Caki2 (cell line): ENCODE measurements at regions not wholly inside any gene's neighbourhood (a gene's known extent, or its start where the extent isn't known, plus 50 kb on each side); places are given as distances from the start of the nearest gene placed in this dataset.
"Not testable (repeated sequence)": the region's sequence is repeated elsewhere in the genome, so short reads cannot be mapped to it uniquely, and the experiment has no call there.

Experiments used
- DNase-seq: peaks from one replicate; pipeline ENCODE4 v3.0.0-alpha.2; 2015; ENCODE audit warnings: low read depth
- in situ Hi-C: cut with HindIII; loops from 2 replicates; pipeline ENCODE4 v1.10.0; 2016; ENCODE audit warnings: low sequenced_read_pairs, low pct_unique_long_range_greater_than_20kb, mixed read lengths

DNA sequence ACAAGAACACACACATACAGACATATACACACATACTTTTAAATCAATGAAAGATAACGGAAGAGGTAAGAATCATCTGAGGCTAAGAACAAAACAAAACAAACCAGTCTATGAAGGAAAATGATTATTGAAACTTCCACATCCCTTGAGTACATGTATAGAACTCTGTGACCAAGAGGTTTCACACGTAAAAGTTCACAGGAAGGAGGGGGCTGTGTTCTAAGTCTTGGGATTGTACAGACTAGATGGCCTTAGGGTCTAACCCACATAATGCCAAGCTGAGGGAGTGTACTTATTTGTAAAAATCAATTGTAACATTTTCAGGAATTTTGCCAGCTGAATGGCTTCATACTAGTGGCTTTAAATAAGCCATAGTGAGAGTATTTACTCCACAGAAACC is 144.4 kb upstream of the IFNE start:
- in situ Hi-C loops = no loop called here
- no peak for DNase-seq

DNA sequence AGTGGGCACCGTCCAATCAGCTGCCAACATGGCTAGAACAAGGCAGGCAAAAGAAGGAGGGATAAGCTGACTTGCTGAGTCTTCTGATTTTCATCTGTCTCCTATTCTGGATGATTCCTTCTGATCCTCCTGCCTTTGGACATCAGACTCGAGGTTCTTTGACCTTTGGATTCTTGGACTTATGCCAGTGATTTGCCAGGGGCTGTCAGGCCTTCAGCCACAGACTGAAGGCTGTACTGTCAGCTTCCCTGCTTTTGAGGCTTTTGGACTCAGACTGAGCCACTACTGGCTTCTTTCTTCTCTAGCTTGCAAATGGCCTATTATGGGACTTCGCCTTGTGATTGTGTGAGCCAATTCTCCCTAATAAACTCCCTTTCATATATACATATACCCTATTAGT is 146.8 kb upstream of the IFNE start:
- DNase-seq, in situ Hi-C loops: not testable (repeated sequence)

DNA sequence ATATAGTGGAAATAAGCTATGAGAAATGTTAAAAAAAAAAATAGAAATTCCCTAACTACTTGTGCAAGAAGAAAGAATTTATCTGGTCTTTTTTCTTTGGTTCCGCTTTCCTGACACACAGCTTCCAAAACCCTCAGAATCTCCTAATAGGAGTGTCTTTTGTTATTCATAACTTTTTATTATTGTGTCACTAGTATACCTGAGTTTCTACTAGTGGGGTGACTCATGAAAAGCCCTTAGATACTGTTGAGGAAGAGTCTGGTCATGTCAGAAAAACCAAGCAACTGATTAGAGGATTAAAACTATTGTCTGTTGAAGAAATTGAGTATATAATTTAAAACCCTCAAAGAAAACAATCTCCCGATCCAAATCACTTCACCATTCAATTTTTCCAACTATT is 152.8 kb upstream of the IFNE start:
- in situ Hi-C loops = no loop called here
- DNase-seq = no peak

DNA sequence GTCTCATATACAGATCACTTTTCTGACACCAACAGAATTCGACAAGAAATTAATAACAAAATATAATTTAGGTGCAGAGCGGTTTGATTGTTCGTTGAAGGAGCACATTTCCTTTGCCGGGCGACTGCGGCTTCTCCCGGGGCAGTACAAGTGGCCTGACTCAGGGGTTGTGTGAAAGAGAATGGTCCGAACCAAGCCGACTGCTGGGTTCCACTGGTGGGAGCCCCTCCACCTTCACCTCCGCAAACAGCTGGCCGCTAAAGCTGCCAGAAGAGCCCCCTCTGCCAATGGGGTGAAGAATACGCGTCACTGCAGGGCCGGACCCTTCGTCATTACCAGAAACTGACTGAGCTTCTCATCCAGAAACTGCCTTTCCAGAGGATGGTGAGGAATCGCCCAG is 156.0 kb upstream of the IFNE start:
- in situ Hi-C loops = no loop called here
- no peak for DNase-seq

DNA sequence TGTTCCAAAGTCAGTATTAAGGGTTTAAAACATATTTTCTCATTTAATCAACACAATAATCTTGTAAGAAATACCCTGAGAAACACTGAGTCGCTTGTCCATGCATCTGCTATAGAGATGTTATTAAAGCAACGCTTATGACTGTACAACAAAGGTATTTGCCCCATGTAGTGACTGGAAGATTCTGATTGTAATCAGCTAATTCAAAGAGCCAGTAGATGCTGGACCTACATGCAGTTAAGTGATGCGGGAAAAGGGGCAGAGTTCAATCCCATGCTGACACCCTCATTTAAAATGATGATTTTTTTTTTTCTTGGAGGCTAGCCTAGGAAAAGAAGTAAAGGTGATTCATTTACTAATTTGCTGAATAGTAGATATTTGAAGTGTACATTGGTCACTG is 149.3 kb upstream of the MTAP start:
- in situ Hi-C loops = no loop called here
- no peak for DNase-seq

DNA sequence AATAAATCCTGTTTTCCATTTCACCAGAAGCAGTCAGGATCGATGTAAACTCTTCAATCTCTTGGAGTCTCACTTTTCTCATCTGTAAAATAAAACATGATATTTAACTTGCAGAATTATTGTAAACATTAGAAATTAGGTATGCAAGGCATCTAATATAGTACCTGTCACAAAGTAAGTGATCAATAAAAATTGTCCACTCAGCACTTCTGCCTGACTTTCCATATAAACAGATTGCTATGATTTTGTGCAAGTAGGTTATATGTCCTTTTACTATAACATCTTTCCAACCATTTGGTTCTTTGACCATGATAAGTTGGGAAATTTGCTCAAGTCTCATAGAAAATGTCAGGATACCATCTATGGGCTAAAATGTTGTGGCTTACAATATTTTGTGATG is 148.8 kb upstream of the MTAP start:
- in situ Hi-C loops = no loop called here
- no peak for DNase-seq

DNA sequence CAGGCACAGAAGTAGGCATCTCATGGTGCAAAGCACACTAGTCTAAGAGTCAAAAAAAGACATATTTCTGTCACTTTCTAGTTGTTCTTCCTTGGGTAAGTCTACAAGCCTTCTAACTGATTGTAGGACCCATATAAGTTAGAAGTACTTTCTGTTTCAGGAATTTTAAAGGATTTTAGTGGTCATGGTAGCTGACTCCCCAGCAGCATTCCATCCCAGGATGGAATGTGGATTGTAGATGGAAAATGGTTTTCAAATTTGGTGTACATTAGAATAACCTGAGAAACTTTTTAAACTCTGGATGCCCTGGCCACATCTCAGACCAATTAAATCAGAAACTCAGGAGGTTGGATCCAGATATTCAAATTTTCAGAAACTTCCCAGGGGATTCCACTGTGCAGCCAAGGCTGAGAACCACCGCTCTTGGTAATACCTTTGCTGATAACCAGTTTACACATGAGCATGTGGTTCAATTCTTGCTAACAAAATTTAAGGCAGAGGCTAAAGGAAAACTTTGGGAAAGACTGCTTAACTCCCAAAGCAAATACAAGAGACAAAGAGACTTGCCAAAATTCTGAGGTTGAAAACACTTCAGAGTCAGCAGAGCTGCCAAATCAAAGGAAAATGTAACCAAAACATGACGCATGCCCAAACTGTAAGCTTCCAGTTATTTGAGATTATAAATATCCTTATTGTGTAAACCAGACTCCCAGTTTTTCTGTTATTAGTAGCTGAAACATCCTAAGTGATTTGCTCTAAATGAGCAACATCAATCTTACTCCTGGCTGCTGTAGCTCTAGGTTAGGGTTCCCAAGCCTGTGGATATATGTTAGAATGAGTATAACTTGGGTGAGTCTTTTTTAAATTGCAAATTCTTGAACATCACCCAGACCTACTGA is 145.4 kb upstream of the MTAP start:
- DNase-seq = no peak
- in situ Hi-C loops = no loop called here

DNA sequence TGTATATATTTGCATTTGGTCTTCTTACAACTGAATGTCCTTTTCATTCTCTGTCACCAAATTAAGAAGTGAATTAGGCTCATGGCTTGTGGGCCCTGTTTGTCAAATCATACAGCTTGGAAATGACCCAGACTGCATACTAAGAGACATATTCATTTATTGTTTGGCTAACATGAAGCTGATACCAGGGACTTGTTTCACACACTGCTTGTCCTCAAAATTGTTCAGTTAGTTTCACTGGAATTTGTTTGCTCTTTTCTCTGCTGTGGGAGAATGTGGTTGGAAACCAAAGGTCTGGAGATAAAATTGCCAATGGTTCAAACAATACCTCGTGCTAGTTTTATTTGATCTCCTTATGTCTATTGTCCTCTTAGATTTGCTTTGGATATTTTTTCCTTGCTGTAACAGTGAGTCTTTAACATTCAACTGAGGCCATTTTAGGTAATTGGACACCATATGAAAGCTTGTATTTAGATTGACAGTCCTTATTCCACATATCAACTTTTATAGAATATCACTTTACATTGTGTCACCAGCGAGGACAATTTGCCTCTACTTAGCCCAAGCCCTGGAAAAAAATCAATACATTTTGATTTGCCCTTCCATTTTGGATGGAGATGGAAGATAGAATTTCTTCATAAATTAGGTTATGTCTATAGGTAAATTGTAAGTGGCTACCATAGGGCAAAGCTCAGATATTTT is 144.3 kb upstream of the MTAP start:
- DNase-seq = no peak
- in situ Hi-C loops = no loop called here

DNA sequence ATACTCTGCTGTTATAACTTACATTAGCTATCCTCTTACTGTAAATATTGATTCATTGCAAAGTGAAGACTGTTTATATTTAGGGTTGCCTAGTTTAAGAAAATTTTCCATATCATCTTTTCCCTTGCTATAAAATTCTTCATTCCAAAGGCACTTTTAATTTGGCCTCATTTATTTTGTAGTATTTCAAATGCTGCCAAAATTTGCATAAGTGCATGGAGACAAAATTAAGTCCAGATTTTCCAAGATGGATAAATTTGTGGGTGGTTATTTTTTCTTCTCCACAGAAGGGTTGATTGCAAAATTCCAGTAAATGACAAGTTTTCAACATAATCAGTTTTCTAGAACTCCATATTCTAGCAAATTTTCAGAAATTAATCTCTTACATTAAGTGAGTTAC is 141.5 kb upstream of the MTAP start:
- no peak for DNase-seq
- in situ Hi-C loops = no loop called here

DNA sequence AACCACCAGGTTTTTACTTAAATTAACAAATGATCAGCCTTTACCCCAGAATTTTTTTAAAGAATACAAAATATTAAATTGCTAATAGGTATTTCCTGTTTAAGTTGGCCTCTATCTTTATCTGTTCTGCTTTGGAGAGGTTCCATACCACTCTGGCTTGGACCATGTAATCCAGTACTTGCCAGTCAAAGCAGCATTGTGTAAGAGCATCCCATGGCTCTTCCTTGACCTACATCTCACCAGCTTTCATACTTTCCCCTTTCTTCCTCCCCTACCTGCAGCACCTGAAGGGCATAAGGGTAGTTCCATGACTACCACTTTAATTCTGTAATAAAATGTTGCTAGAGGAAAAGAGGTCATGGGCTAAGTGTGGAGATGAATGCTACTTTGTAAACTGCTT is 140.8 kb upstream of the MTAP start:
- in situ Hi-C loops = no loop called here
- DNase-seq = no peak

DNA sequence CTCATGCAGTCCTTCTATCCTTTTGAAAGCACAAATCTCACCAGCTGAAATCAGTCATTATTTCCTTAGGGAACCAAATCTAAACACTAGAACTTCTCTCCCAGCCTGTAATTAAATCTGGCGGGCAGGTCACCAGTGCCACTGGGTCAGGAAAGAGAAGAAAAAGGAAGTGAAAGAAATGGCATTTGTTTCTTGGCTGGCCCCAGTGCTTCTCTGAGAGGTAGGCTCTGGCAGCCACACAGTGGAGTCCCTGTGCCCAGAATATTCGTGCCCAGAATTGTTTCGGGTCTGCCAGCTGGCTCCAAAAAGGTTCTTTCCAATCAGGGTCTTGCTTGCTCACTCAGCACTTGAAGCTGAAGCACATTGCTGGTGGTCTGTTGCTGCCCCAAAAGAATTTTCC is 133.9 kb upstream of the MTAP start:
- in situ Hi-C loops = no loop called here
- DNase-seq = no peak

DNA sequence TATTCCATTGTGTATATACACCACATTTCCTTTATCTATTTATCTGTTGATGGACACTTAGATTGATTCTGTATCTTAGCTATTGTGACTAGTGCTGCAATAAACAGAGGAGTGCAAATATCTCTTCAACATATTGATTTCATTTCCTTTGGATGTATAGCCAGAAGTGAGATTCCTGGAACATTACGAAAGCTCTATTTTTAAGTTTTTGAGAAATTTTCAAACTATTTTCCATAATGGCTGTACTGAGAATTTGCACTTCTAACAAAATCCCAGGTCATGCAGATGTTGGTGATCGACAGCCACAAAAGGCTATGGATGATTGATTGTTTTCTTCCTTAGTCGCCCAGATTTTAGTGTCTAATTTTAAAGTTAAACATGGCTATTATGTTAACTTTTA is 132.7 kb upstream of the MTAP start:
- no peak for DNase-seq
- in situ Hi-C loops = no loop called here

DNA sequence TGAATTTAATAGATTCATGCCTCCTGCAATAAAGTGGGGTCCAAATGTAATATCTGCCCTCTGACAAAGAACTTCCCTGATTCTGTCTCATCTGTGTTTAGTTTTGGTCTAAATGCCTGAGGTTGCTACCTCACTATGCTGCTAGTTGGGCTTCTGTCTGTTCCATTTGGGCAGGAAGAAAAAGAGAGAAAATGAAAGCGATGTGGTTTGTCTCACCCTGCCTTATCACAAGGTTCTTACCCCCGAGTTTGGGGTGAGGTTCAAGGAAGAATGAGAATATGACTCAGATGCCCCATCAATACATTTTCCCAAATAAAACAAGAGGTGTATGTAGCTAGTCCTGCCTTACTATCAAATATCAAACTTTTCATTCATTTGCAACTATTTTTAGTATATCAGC is 132.1 kb upstream of the MTAP start:
- in situ Hi-C loops = no loop called here
- DNase-seq = no peak

DNA sequence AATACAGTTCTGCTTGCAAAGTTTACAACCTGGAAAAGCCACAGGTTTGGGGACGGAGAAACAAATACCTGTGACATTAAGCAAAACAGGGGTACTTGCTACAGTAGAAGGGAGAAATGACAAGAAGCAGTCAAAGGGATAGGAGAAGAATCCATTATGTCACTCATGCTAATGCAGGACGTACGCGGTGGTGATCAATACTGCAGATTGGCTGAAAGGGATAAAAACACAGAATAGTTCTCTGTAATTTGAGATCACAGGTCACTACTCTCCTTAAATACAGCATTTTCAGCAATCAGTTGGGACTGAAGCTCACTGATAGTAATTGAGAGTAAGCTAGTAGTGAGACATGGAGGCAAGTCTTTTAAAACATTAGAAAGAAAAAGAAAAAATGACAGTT is 130.3 kb upstream of the MTAP start:
- in situ Hi-C loops = no loop called here
- DNase-seq = no peak

DNA sequence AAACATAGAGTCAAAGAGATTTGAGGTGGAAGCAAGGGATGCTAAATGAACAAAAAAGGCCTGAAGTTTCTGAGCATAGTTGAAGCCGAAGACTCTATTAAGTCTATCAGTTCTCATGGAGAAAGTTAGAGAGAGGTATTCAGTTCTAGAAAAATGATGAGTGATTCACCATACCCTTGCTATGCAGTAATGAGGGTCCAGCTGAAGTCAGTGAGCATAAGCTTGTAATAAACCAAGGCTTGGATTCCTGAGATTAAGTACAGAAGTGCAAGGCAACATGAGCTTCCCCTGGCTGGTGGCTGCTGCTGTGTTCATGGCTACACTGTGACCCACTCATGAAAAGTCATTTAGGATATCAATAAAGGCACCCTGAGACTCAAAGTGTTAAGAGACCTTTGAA is 129.7 kb upstream of the MTAP start:
- DNase-seq = no peak
- in situ Hi-C loops = no loop called here

DNA sequence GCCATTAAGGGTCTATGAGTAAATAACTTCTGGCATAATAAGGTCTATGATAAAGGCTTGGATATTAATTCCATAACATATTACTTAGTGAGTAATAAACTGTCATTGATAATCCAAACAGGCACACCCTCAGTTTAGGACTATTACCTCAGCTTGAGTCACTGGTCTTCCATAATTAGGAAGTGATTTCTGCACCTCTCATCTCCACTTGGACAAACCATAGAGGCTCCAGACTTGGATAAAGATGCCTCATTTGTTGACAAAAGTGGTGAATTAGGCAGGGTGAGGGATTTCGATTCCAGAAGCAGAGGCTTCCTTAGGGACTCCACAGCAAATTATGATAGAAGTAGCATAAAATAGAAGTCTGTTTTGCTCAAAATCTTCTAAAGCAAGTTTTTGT is 127.5 kb upstream of the MTAP start:
- in situ Hi-C loops = no loop called here
- DNase-seq = no peak

DNA sequence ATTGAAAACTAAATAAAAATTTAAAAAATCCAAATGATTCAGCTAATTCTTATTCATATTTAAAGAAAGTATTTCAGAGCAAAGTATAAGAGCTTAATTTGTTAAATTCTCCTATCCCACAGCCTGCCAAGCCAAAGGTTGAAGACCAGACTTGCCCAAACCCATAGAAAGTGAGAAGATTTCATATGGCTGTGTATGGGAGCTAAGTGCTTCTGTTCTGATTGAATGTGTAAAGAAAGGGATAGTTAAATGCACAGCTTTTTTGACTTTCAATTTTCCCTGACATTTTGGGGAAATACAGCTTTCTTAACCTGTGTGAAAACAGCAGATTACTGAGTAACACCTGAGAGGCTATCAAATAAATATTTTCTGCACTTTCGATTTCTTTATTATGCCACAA is 125.0 kb upstream of the MTAP start:
- no peak for DNase-seq
- in situ Hi-C loops = no loop called here

DNA sequence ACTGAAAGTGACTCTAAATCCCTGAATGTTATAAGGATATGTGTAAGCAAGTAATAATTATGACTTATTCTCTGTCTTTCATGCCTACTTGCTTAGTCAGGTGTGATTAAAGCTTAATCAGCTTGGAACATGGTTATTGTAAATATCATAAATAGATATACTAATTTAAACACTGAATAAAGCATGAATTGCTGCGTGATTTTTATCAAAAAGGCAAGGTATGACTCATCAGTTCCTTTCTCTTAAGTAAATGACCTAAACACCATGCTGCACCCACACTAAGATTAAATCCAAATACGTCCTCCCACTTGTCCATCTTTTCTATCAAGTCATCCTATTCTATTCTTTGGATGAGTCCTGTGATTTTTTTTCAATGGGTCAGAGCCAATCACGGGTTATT is 124.6 kb upstream of the MTAP start:
- in situ Hi-C loops = no loop called here
- DNase-seq = no peak

DNA sequence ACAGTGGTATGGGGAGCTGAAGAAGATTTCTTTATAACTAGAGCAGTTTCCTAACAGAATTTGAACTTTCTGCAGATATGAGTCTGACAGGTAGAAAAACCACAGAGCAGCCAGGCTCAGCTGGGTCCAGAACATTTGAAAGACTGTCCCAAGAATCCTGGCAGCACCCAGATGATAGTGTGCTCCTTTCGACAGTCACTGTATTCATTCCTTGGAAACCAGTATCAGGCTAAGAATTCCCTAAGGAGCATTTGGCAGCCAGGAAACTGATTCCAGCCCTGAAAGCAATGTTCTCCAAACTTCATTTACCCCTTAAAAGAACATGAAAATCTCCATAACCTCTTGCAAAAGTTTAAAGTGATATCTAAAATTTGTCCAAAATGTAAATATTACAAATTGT is 123.0 kb upstream of the MTAP start:
- DNase-seq = no peak
- in situ Hi-C loops = no loop called here

DNA sequence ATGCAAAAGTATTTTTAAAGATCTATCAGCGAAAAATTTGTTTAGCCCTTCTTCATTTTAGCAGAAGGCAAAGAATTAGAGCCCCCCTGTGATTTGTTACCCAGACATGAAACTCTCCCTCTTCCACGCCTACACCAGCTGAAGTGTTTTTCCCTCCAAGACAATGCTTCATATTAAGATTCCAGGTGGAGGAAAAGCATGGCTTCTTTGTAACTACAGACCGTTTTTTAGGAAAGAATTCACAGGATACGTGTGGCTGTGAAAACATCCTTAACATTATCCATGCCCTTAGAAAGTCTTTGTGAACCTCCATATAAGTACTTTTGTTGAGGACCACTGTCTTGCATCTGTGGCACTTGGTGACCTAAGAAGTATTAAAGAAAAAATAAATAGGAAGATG is 121.8 kb upstream of the MTAP start:
- in situ Hi-C loops = no loop called here
- DNase-seq = no peak
